ENCODE measurements at regions not wholly inside any gene's neighbourhood (a gene's known extent, or its start where the extent isn't known, plus 50 kb on each side); places are given as distances from the start of the nearest gene placed in this dataset.

GRCh38 chr7:113207441-113207840 is 89.1 kb upstream of the SMIM30 start:
- Histone ChIP-seq H3F3A (ENCODE audit: insufficient read depth, low read length) (no peaks in the 10 kb centered on the region), H3K27ac (ENCODE audit: low read length) (no peak overlapping the region), H2AFZ (ENCODE audit: low read length) (no peak overlapping the region), H3K4me2 (ENCODE audit: low read depth, low read length) (no peak overlapping the region), H3K36me3 (replicated peaks; ENCODE audit: insufficient read depth, low read length) (no peaks in the 10 kb centered on the region), H4K20me1 (ENCODE audit: insufficient read depth, low read length) (no peaks in the 10 kb centered on the region), H3K79me2 (ENCODE audit: low read length) (no peaks in the 10 kb centered on the region), H3K27me3 (replicated peaks; ENCODE audit: insufficient read depth, low read length) (no peaks in the 10 kb centered on the region), H3K4me3 (ENCODE audit: low read length) (no peak overlapping the region), H3K4me1 (ENCODE audit: low read length) (no peaks in the 10 kb centered on the region), H3K9ac (ENCODE audit: low read length) (no peak overlapping the region), H3K9me3 (replicated peaks; ENCODE audit: insufficient read depth, low read length) (no peaks in the 10 kb centered on the region), H3K9me2 (replicated peaks; ENCODE audit: insufficient read depth, low read length) (no peaks in the 10 kb centered on the region)
- no peak for DNase-seq
- no peak for TF ChIP-seq EZH2phosphoT487 (IDR thresholded peaks at IDR 0.05; ENCODE audit: low read length)
- no peak for TF ChIP-seq EZH2 (optimal IDR thresholded peaks at IDR 0.05; ENCODE audit: low read depth, low read length)
- TF ChIP-seq CTCF (IDR thresholded peaks at IDR 0.05; ENCODE audit: low read length) = no peak

- Histone ChIP-seq H4K20me1 (ENCODE audit: insufficient read depth, low read length) (no peaks in the 10 kb centered on the region), H3K4me2 (ENCODE audit: low read depth, low read length) (no peak overlapping the region), H3K27ac (ENCODE audit: low read length) (no peak overlapping the region), H3K9ac (ENCODE audit: low read length) (no peak overlapping the region), H3K4me3 (ENCODE audit: low read length) (no peak overlapping the region), H3K79me2 (ENCODE audit: low read length) (no peaks in the 10 kb centered on the region), H3K4me1 (ENCODE audit: low read length) (no peaks in the 10 kb centered on the region), H3K36me3 (replicated peaks; ENCODE audit: insufficient read depth, low read length) (no peaks in the 10 kb centered on the region), H3K9me3 (replicated peaks; ENCODE audit: insufficient read depth, low read length) (no peaks in the 10 kb centered on the region), H2AFZ (ENCODE audit: low read length) (no peak overlapping the region), H3K27me3 (replicated peaks; ENCODE audit: insufficient read depth, low read length) (no peaks in the 10 kb centered on the region), H3F3A (ENCODE audit: insufficient read depth, low read length) (no peaks in the 10 kb centered on the region), H3K9me2 (replicated peaks; ENCODE audit: insufficient read depth, low read length) (no peaks in the 10 kb centered on the region)
- DNase-seq = no peak
- TF ChIP-seq CTCF (IDR thresholded peaks at IDR 0.05; ENCODE audit: low read length) (no peak), EZH2phosphoT487 (IDR thresholded peaks at IDR 0.05; ENCODE audit: low read length) (no peak), EZH2 (optimal IDR thresholded peaks at IDR 0.05; ENCODE audit: low read depth, low read length) (no peak)
Observed at GRCh38 chr7:113204415-113204814, 86.1 kb upstream of the SMIM30 start.

- H3K79me2 ChIP-seq (ENCODE audit: low read length) = no peaks in the 10 kb centered on the region
- no peak for TF ChIP-seq CTCF (IDR thresholded peaks at IDR 0.05; ENCODE audit: low read length)
- no peak for TF ChIP-seq EZH2 (optimal IDR thresholded peaks at IDR 0.05; ENCODE audit: low read depth, low read length)
- TF ChIP-seq EZH2phosphoT487 (IDR thresholded peaks at IDR 0.05; ENCODE audit: low read length) = no peak
Observed at GRCh38 chr7:113202284-113202683, 83.9 kb upstream of the SMIM30 start.

More at GRCh38 chr7:113202284-113202683, 83.9 kb upstream of the SMIM30 start:
- no peak for DNase-seq
- Histone ChIP-seq H3F3A (ENCODE audit: insufficient read depth, low read length) (no peaks in the 10 kb centered on the region), H3K4me1 (ENCODE audit: low read length) (no peaks in the 10 kb centered on the region), H3K4me3 (ENCODE audit: low read length) (no peak overlapping the region), H3K9me2 (replicated peaks; ENCODE audit: insufficient read depth, low read length) (no peaks in the 10 kb centered on the region), H3K9ac (ENCODE audit: low read length) (no peak overlapping the region), H3K27ac (ENCODE audit: low read length) (no peak overlapping the region), H3K36me3 (replicated peaks; ENCODE audit: insufficient read depth, low read length) (no peaks in the 10 kb centered on the region), H3K4me2 (ENCODE audit: low read depth, low read length) (no peak overlapping the region), H4K20me1 (ENCODE audit: insufficient read depth, low read length) (no peaks in the 10 kb centered on the region), H3K27me3 (replicated peaks; ENCODE audit: insufficient read depth, low read length) (no peaks in the 10 kb centered on the region), H3K9me3 (replicated peaks; ENCODE audit: insufficient read depth, low read length) (no peaks in the 10 kb centered on the region), H2AFZ (ENCODE audit: low read length) (no peak overlapping the region)
